ENCODE measurements at regions not wholly inside any gene's neighbourhood (a gene's known extent, or its start where the extent isn't known, plus 50 kb on each side); places are given as distances from the start of the nearest gene placed in this dataset.

- Histone ChIP-seq H3K27me3 (ENCODE audit: control insufficient read depth, insufficient read depth, low read length) (no peaks in the 10 kb centered on the region), H3K4me3 (ENCODE audit: low read depth, low read length) (no peak overlapping the region), H3K9ac (ENCODE audit: low read depth, low read length) (no peak overlapping the region), H3K4me1 (ENCODE audit: control insufficient read depth, insufficient read depth, low read length) (no peaks in the 10 kb centered on the region), H3K27ac (ENCODE audit: low read depth, low read length) (no peak overlapping the region), H3K36me3 (ENCODE audit: control insufficient read depth, insufficient read depth, low read length) (no peaks in the 10 kb centered on the region), H3K9me3 (ENCODE audit: control insufficient read depth, insufficient read depth, low read length) (no peaks in the 10 kb centered on the region)
These were observed 746.5 kb upstream of the FOXG1 start for GRCh38 chr14:28020112-28020511.

DNA sequence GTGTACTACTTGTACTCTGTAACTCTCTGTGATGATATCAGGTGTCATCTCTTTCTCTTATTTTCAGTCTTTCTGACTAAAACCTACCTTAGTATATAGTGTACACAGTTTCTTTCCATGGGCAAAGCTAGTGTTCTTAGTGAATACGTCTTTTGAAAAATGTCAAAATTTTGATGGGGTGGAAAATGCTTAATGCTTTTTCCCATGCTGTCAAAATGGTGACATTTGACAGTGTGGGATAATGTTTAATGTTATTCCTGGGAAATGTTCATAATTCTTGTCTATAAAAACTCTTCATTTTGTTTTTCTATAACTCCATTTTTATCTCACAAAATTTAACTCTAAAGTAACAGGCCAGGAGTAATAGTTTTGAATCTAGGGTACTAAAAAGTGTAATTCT is 742.7 kb upstream of the FOXG1 start:
- H3K27me3 ChIP-seq (ENCODE audit: control insufficient read depth, insufficient read depth, low read length) = no peaks in the 10 kb centered on the region
- no peaks in the 10 kb centered on the region for H3K4me1 ChIP-seq (ENCODE audit: control insufficient read depth, insufficient read depth, low read length)

DNA sequence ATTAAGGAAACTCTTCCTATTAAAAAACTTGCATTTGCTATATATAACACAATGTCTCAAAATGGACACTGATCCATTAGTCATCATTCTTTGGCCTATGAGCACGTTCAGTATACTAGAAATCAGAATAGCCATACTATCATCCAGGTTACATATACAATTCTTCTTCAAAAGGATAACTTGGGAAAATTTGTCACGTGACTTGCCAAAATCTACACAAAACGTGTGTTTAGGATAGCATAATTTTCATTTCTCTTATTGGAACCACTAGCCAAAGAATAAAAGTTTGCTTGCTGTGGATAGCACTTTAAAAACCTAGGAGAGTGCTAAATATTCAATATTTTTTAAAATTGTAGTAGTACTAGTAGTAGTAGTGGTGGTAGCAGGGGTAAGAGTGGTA is 714.3 kb upstream of the FOXG1 start:
- no peaks in the 10 kb centered on the region for H3K36me3 ChIP-seq (ENCODE audit: control insufficient read depth, insufficient read depth, low read length)
- H3K4me3 ChIP-seq (ENCODE audit: low read depth, low read length) = no peak overlapping the region
- H3K4me1 ChIP-seq (ENCODE audit: control insufficient read depth, insufficient read depth, low read length) = no peaks in the 10 kb centered on the region
- H3K9ac ChIP-seq (ENCODE audit: low read depth, low read length) = no peak overlapping the region
- no peaks in the 10 kb centered on the region for H3K27me3 ChIP-seq (ENCODE audit: control insufficient read depth, insufficient read depth, low read length)
- no peaks in the 10 kb centered on the region for H3K9me3 ChIP-seq (ENCODE audit: control insufficient read depth, insufficient read depth, low read length)
- no peak overlapping the region for H3K27ac ChIP-seq (ENCODE audit: low read depth, low read length)

More for the DNA sequence above, 742.7 kb upstream of the FOXG1 start:
- no peak overlapping the region for H3K4me3 ChIP-seq (ENCODE audit: low read depth, low read length)
- H3K9ac ChIP-seq (ENCODE audit: low read depth, low read length) = no peak overlapping the region
- H3K9me3 ChIP-seq (ENCODE audit: control insufficient read depth, insufficient read depth, low read length) = no peaks in the 10 kb centered on the region
- no peak overlapping the region for H3K27ac ChIP-seq (ENCODE audit: low read depth, low read length)
- no peaks in the 10 kb centered on the region for H3K36me3 ChIP-seq (ENCODE audit: control insufficient read depth, insufficient read depth, low read length)

GRCh38 chr14:28055008-28055407 is 711.6 kb upstream of the FOXG1 start:
- Histone ChIP-seq H3K27ac (ENCODE audit: low read depth, low read length) (no peak overlapping the region), H3K9ac (ENCODE audit: low read depth, low read length) (no peak overlapping the region), H3K9me3 (ENCODE audit: control insufficient read depth, insufficient read depth, low read length) (no peaks in the 10 kb centered on the region), H3K4me3 (ENCODE audit: low read depth, low read length) (no peak overlapping the region), H3K36me3 (ENCODE audit: control insufficient read depth, insufficient read depth, low read length) (no peaks in the 10 kb centered on the region), H3K4me1 (ENCODE audit: control insufficient read depth, insufficient read depth, low read length) (peaks cover 6% of the 10 kb centered on the region; the same call in 1 of the 2 replicates), H3K27me3 (ENCODE audit: control insufficient read depth, insufficient read depth, low read length) (no peaks in the 10 kb centered on the region)

DNA sequence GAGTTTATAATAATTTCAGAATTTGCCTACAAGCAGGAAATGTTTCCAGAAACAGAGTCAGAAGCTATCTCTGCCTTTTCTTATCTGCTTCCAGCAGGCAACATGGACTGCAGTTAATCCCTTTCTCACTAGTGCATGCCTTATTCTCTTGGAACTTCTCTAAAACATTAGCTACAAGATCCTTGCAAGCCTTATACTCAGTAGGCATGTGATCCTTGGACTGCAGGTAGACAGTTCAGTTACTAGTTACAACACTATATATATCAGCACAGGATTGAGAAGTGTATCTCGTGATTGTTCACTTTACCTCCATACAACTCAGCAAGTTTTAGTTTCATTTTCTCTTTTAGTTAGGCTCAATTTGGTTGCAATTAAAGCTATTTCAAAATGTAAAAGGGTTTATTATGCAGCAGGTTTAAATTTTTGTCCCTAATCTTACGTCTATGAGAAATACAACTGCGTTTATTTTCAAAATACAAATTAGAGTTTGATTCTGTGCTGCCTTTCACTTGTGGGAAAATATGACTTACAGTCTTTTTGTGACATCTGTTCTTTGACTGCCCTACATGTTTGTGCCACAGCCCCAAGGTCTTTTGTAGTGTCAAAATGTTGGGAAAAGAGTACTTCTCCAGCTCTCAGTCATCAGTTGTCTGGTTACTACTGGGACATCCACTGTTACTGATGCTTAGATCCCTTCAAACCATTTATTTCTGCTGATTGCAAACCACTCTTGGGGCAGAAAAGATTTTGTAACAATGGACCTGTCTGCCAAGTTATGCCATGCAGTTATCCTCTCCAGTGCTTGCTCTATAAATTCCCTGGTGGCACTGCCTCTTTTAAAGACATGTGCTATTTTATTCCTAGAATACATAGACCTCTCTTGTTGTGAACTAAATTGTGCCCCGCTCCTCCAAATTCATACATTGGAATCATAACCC is 709.0 kb upstream of the FOXG1 start:
- no peaks in the 10 kb centered on the region for H3K27me3 ChIP-seq (ENCODE audit: control insufficient read depth, insufficient read depth, low read length)
- H3K9me3 ChIP-seq (ENCODE audit: control insufficient read depth, insufficient read depth, low read length) = no peaks in the 10 kb centered on the region
- H3K4me1 ChIP-seq (ENCODE audit: control insufficient read depth, insufficient read depth, low read length) = peaks cover 6% of the 10 kb centered on the region; the same call in 1 of the 2 replicates
- H3K36me3 ChIP-seq (ENCODE audit: control insufficient read depth, insufficient read depth, low read length) = no peaks in the 10 kb centered on the region
- H3K9ac ChIP-seq (ENCODE audit: low read depth, low read length) = no peak overlapping the region
- H3K27ac ChIP-seq (ENCODE audit: low read depth, low read length) = no peak overlapping the region
- H3K4me3 ChIP-seq (ENCODE audit: low read depth, low read length) = no peak overlapping the region

GRCh38 chr14:28059254-28059653 is 707.3 kb upstream of the FOXG1 start:
- no peak overlapping the region for H3K4me3 ChIP-seq (ENCODE audit: low read depth, low read length)
- H3K36me3 ChIP-seq (ENCODE audit: control insufficient read depth, insufficient read depth, low read length) = no peaks in the 10 kb centered on the region
- H3K27me3 ChIP-seq (ENCODE audit: control insufficient read depth, insufficient read depth, low read length) = no peaks in the 10 kb centered on the region
- no peaks in the 10 kb centered on the region for H3K9me3 ChIP-seq (ENCODE audit: control insufficient read depth, insufficient read depth, low read length)
- H3K27ac ChIP-seq (ENCODE audit: low read depth, low read length) = no peak overlapping the region
- H3K9ac ChIP-seq (ENCODE audit: low read depth, low read length) = no peak overlapping the region
- peaks cover 6% of the 10 kb centered on the region; the same call in 1 of the 2 replicates for H3K4me1 ChIP-seq (ENCODE audit: control insufficient read depth, insufficient read depth, low read length)

- Histone ChIP-seq H3K27me3 (ENCODE audit: control insufficient read depth, insufficient read depth, low read length) (no peaks in the 10 kb centered on the region), H3K9me3 (ENCODE audit: control insufficient read depth, insufficient read depth, low read length) (no peaks in the 10 kb centered on the region), H3K27ac (ENCODE audit: low read depth, low read length) (no peak overlapping the region)
These were observed 705.6 kb upstream of the FOXG1 start for GRCh38 chr14:28061006-28061405.

GRCh38 chr14:28077021-28077420 is 689.6 kb upstream of the FOXG1 start:
- H3K4me1 ChIP-seq (ENCODE audit: control insufficient read depth, insufficient read depth, low read length) = peaks cover 16% of the 10 kb centered on the region; the same call in 1 of the 2 replicates
- H3K27ac ChIP-seq (ENCODE audit: low read depth, low read length) = no peak overlapping the region
- H3K9ac ChIP-seq (ENCODE audit: low read depth, low read length) = no peak overlapping the region
- no peaks in the 10 kb centered on the region for H3K36me3 ChIP-seq (ENCODE audit: control insufficient read depth, insufficient read depth, low read length)
- H3K9me3 ChIP-seq (ENCODE audit: control insufficient read depth, insufficient read depth, low read length) = no peaks in the 10 kb centered on the region
- H3K4me3 ChIP-seq (ENCODE audit: low read depth, low read length) = no peak overlapping the region
- H3K27me3 ChIP-seq (ENCODE audit: control insufficient read depth, insufficient read depth, low read length) = no peaks in the 10 kb centered on the region

More at GRCh38 chr14:28061006-28061405, 705.6 kb upstream of the FOXG1 start:
- H3K9ac ChIP-seq (ENCODE audit: low read depth, low read length) = no peak overlapping the region
- no peak overlapping the region for H3K4me3 ChIP-seq (ENCODE audit: low read depth, low read length)
- H3K36me3 ChIP-seq (ENCODE audit: control insufficient read depth, insufficient read depth, low read length) = no peaks in the 10 kb centered on the region
- H3K4me1 ChIP-seq (ENCODE audit: control insufficient read depth, insufficient read depth, low read length) = peaks cover 6% of the 10 kb centered on the region; the same call in 1 of the 2 replicates

- H3K27me3 ChIP-seq (ENCODE audit: control insufficient read depth, insufficient read depth, low read length) = no peaks in the 10 kb centered on the region
- H3K4me1 ChIP-seq (ENCODE audit: control insufficient read depth, insufficient read depth, low read length) = peaks cover 45% of the 10 kb centered on the region
- H3K4me3 ChIP-seq (ENCODE audit: low read depth, low read length) = no peak overlapping the region
- no peak overlapping the region for H3K9ac ChIP-seq (ENCODE audit: low read depth, low read length)
- H3K9me3 ChIP-seq (ENCODE audit: control insufficient read depth, insufficient read depth, low read length) = no peaks in the 10 kb centered on the region
- no peaks in the 10 kb centered on the region for H3K36me3 ChIP-seq (ENCODE audit: control insufficient read depth, insufficient read depth, low read length)
- H3K27ac ChIP-seq (ENCODE audit: low read depth, low read length) = no peak overlapping the region
These were observed 683.2 kb upstream of the FOXG1 start for GRCh38 chr14:28083389-28083788.

DNA sequence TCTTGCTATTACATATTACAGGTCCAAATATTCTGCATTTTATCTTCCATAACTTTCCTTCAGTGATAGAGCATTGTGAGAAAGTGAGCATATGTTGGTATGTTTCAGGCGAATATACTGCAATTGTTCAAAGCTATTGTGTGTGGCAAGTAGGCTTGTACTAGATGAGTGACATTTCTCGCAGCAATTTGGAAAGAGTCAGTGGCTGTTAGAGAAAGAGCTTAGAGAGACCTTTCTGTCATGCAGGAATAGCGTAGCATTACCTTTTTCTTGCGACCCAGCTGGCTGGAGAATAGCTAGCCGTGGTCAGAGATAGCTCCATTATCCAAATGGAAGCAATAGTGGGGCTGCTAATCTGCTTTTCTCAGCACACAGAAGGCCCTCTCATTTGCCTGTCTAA is 678.5 kb upstream of the FOXG1 start:
- Histone ChIP-seq H3K9me3 (ENCODE audit: control insufficient read depth, insufficient read depth, low read length) (no peaks in the 10 kb centered on the region), H3K9ac (ENCODE audit: low read depth, low read length) (no peak overlapping the region), H3K36me3 (ENCODE audit: control insufficient read depth, insufficient read depth, low read length) (no peaks in the 10 kb centered on the region), H3K4me3 (ENCODE audit: low read depth, low read length) (no peak overlapping the region), H3K4me1 (ENCODE audit: control insufficient read depth, insufficient read depth, low read length) (peaks cover 40% of the 10 kb centered on the region), H3K27me3 (ENCODE audit: control insufficient read depth, insufficient read depth, low read length) (no peaks in the 10 kb centered on the region), H3K27ac (ENCODE audit: low read depth, low read length) (no peak overlapping the region)

DNA sequence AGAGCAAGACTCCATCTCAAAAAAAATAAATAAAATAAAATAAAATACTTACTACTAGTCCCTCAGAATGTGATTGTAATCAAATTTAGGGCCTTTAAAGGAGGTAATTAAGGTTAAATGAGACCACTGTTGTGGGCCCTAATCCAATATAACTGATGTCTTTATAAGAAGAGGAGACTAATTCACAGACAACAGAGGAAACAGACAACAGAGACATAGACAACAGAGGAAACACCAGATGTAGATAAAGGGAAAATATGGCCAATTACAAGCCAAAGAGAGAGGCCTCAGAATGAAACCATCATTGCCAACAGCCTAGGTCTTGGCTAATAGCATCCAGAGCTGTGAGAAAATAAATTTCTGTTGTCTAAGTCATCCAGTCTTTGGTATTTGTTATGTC is 669.0 kb upstream of the FOXG1 start:
- no peak overlapping the region for H3K9ac ChIP-seq (ENCODE audit: low read depth, low read length)

More for the DNA sequence above, 669.0 kb upstream of the FOXG1 start:
- H3K27ac ChIP-seq (ENCODE audit: low read depth, low read length) = no peak overlapping the region
- no peak overlapping the region for H3K4me3 ChIP-seq (ENCODE audit: low read depth, low read length)
- H3K36me3 ChIP-seq (ENCODE audit: control insufficient read depth, insufficient read depth, low read length) = no peaks in the 10 kb centered on the region
- no peaks in the 10 kb centered on the region for H3K9me3 ChIP-seq (ENCODE audit: control insufficient read depth, insufficient read depth, low read length)
- peaks cover 6% of the 10 kb centered on the region; the same call in 1 of the 2 replicates for H3K4me1 ChIP-seq (ENCODE audit: control insufficient read depth, insufficient read depth, low read length)
- no peaks in the 10 kb centered on the region for H3K27me3 ChIP-seq (ENCODE audit: control insufficient read depth, insufficient read depth, low read length)
